Common myeloid progenitor, CD34-positive (primary cell): ENCODE measurements at regions not wholly inside any gene's neighbourhood (a gene's known extent, or its start where the extent isn't known, plus 50 kb on each side); places are given as distances from the start of the nearest gene placed in this dataset.

Source experiments
- CTCF ChIA-PET: fragments of 350-600 bp; sonication (Branson Sonifier 250); formaldehyde crosslinking; loops from one replicate; lab custom pipeline; 2021; ENCODE audit warnings: antibody characterized with exemption; lab: Charles Lee
- POLR2A ChIA-PET: fragments of 350-600 bp; sonication (Branson Sonifier 250); formaldehyde crosslinking; loops from one replicate; lab custom pipeline; 2021; ENCODE audit warnings: antibody characterized with exemption; lab: Charles Lee
- DNase-seq, 3 donors: peaks; one replicate each; pipeline versions ENCODE4 v3.0.0 to v3.0.0-alpha.2; 2013
- H3K27ac ChIP-seq, 2 experiments: 1 replicate in 1 of 2; 2 replicates in 1 of 2; pipeline ENCODE4 v1.7.0; 2013; ENCODE audit warnings: inconsistent platforms in 2 of 2, low read length in 2 of 2, mild to moderate bottlenecking in 2 of 2, low read depth in 1 of 2, moderate library complexity in 1 of 2; ENCODE audit not compliant: severe bottlenecking in 2 of 2, insufficient read depth in 1 of 2, poor library complexity in 1 of 2
- H3K27me3 ChIP-seq, 5 experiments: replicated peaks in 2 of 5; 1 replicate in 3 of 5; 2 replicates in 2 of 5; pipeline versions ENCODE4 v1.6.1 to v1.7.0; 2013; ENCODE audit warnings: low read length in 4 of 5, mild to moderate bottlenecking in 2 of 5, moderate library complexity in 2 of 5, inconsistent platforms in 1 of 5; ENCODE audit not compliant: insufficient read depth in 5 of 5, control insufficient read depth in 4 of 5
- H3K36me3 ChIP-seq, 4 experiments: 1 replicate in 2 of 4; 2 replicates in 2 of 4; pipeline versions ENCODE4 v1.6.1 to v1.7.0; 2013; ENCODE audit warnings: low read length in 3 of 4, control low read depth in 1 of 4, mild to moderate bottlenecking in 1 of 4; ENCODE audit not compliant: control insufficient read depth in 4 of 4, insufficient read depth in 4 of 4
- H3K4me1 ChIP-seq, 4 experiments: 1 replicate in 3 of 4; 2 replicates in 1 of 4; pipeline versions ENCODE4 v1.6.1 to v1.7.1; 2013; ENCODE audit warnings: low read length in 3 of 4, mild to moderate bottlenecking in 3 of 4, control low read depth in 1 of 4, inconsistent platforms in 1 of 4, moderate library complexity in 1 of 4; ENCODE audit not compliant: control insufficient read depth in 4 of 4, insufficient read depth in 4 of 4; ENCODE audit errors: control extremely low read depth in 1 of 4
- H3K4me3 ChIP-seq, 7 experiments: 1 replicate in 4 of 7; 2 replicates in 3 of 7; pipeline versions ENCODE4 v1.5.1 to v1.7.0; 2013; ENCODE audit warnings: mild to moderate bottlenecking in 7 of 7, low read length in 6 of 7, moderate library complexity in 6 of 7, inconsistent platforms in 2 of 7, low read depth in 2 of 7, control low read depth in 1 of 7; ENCODE audit not compliant: insufficient read depth in 4 of 7, control insufficient read depth in 1 of 7; ENCODE audit errors: extremely low read depth in 1 of 7
- H3K9me3 ChIP-seq, 5 experiments: 1 replicate in 4 of 5; 2 replicates in 1 of 5; pipeline versions ENCODE4 v1.6.1 to v1.7.1; 2013; ENCODE audit warnings: low read length in 4 of 5, mild to moderate bottlenecking in 2 of 5, inconsistent platforms in 1 of 5, low read depth in 1 of 5, moderate library complexity in 1 of 5; ENCODE audit not compliant: control insufficient read depth in 4 of 5, insufficient read depth in 2 of 5; ENCODE audit errors: control extremely low read depth in 1 of 5
- WGBS: methylation state at CpG from one replicate; pipeline ENCODE4 v1.1.5; 2013; ENCODE audit not compliant: insufficient coverage; 5-methylcytosine and 5-hydroxymethylcytosine counted together

DNA sequence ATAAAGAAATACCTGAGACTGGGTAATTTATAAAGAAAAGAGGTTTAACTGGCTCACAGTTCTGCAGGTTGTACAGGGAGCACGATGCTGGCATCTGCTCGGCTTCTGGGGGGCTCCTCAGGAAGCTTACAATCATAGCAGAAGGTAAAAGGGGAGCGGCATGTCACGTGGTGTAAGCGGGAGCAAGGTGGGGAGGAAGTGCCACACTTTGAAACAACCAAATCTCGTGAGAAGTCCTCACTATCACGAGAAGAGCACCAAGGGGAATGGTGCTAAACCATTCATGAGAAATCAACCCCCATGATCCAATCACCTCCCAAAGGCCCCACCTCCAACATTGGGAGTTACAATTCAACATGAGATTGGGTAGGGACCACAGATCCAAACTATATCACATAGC, 67.7 kb downstream of the AKR1B1 start:
- Histone ChIP-seq H3K4me1 (no peaks in the 10 kb centered on the region), H3K9me3 (peaks cover 0 to 6% (median 0%) of the 10 kb centered on the region in 5 experiments), H3K36me3 (no peaks in the 10 kb centered on the region), H3K4me3 (no peak overlapping the region), H3K27me3 (peaks cover 0 to 2% (median 0%) of the 10 kb centered on the region in 5 experiments), H3K27ac (no peak overlapping the region)
- ChIA-PET CTCF (no interaction called here), POLR2A (no interaction called here)
- DNase-seq = no peak
- WGBS = 91% methylated on average over 5 of the region's 7 CpGs

GRCh38 chr7:134388336-134389019, 70.4 kb downstream of the AKR1B1 start:
- Histone ChIP-seq H3K27me3 (peaks cover 0 to 2% (median 0%) of the 10 kb centered on the region in 5 experiments), H3K9me3 (peaks cover 0 to 13% (median 2%) of the 10 kb centered on the region in 5 experiments), H3K4me3 (no peak overlapping the region), H3K4me1 (no peaks in the 10 kb centered on the region), H3K27ac (no peak overlapping the region), H3K36me3 (no peaks in the 10 kb centered on the region)
- CTCF ChIA-PET = interaction anchor here (0.9 kb wide), 1 partner anchor 12 kb away, joined by 3 read pairs; no protein-coding TSS in a partner anchor
- POLR2A ChIA-PET = no interaction called here
- DNase-seq = no peak
- WGBS = no CpG with 5 or more reads among the region's 6 CpGs

DNA sequence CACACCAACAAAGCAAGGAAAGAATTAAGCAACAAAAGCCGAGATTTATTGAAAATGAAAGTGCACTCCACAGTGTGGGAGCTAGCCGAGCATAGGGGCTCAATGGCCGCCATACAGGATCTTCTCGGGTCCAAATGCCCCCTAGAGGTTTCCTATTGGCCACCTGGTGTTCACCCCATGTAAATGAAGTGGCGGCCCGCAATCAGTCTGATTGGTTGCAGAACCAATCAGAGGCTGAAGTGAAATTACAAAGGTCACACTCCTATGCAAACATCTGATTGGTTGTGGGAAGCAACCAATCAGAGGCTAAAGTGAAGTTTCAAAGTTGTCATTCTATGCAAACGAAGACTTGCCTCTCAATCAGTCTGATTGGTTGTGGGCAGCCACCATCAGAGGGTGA, 61.8 kb upstream of the SLC35B4 start:
- Histone ChIP-seq H3K4me1 (no peaks in the 10 kb centered on the region), H3K36me3 (no peaks in the 10 kb centered on the region), H3K4me3 (no peak overlapping the region), H3K9me3 (peaks cover 0 to 4% (median 0%) of the 10 kb centered on the region in 5 experiments), H3K27me3 (peaks cover 0 to 6% (median 0%) of the 10 kb centered on the region in 5 experiments), H3K27ac (no peak overlapping the region)
- POLR2A ChIA-PET = no interaction called here
- no peak for DNase-seq
- WGBS = 95% methylated on average over 7 of the region's 7 CpGs
- CTCF ChIA-PET = no interaction called here

GRCh38 chr7:134376693-134377092, 60.0 kb upstream of the SLC35B4 start:
- ChIA-PET CTCF (no interaction called here), POLR2A (no interaction called here)
- DNase-seq = no peak
- peaks cover 0 to 4% (median 0%) of the 10 kb centered on the region in 5 experiments for H3K9me3 ChIP-seq
- peaks cover 0 to 8% (median 0%) of the 10 kb centered on the region in 5 experiments for H3K27me3 ChIP-seq
- H3K4me3 ChIP-seq = no peak overlapping the region
- no peaks in the 10 kb centered on the region for H3K36me3 ChIP-seq
- no peaks in the 10 kb centered on the region for H3K4me1 ChIP-seq
- H3K27ac ChIP-seq = no peak overlapping the region

DNA sequence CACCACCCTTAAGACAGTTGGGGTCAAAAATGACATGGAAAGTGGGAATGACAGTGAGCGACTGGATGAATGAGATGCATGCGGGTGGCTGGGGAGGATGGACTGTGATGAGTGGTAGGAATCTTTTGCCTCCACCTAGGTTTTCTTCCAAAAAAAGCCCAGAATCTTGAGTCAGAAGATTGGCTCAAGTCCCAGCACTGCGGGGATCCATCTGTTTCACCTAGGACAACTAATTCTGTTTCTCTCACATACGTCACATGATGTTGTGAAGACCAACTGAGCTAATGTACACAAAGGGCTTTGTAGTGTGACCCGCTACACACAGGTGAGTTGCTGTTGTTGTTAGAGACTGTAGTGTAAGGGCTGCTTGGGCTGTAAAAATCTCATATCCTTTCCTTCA, 58.5 kb upstream of the SLC35B4 start:
- no peak overlapping the region for H3K4me3 ChIP-seq
- WGBS = 100% methylated on average over 4 of the region's 5 CpGs
- H3K27ac ChIP-seq = no peak overlapping the region
- H3K9me3 ChIP-seq = peaks cover 0 to 4% (median 0%) of the 10 kb centered on the region in 5 experiments
- H3K36me3 ChIP-seq = no peaks in the 10 kb centered on the region
- ChIA-PET CTCF (no interaction called here), POLR2A (no interaction called here)
- peaks cover 0 to 12% (median 0%) of the 10 kb centered on the region in 5 experiments for H3K27me3 ChIP-seq
- no peak for DNase-seq
- H3K4me1 ChIP-seq = no peaks in the 10 kb centered on the region

- Histone ChIP-seq H3K4me1 (no peaks in the 10 kb centered on the region), H3K9me3 (peaks cover 0 to 4% (median 0%) of the 10 kb centered on the region in 5 experiments), H3K36me3 (no peaks in the 10 kb centered on the region), H3K27ac (no peak overlapping the region), H3K4me3 (no peak overlapping the region), H3K27me3 (peaks cover 0 to 12% (median 0%) of the 10 kb centered on the region in 5 experiments)
- POLR2A ChIA-PET = interaction anchor here (0.7 kb wide), 1 partner anchor 118 kb away, joined by 3 read pairs; no protein-coding TSS in a partner anchor
- CTCF ChIA-PET = no interaction called here
- DNase-seq = no peak
- WGBS = 100% methylated on average over 1 of the region's 4 CpGs
Observed at GRCh38 chr7:134374791-134375190, 58.1 kb upstream of the SLC35B4 start.

DNA sequence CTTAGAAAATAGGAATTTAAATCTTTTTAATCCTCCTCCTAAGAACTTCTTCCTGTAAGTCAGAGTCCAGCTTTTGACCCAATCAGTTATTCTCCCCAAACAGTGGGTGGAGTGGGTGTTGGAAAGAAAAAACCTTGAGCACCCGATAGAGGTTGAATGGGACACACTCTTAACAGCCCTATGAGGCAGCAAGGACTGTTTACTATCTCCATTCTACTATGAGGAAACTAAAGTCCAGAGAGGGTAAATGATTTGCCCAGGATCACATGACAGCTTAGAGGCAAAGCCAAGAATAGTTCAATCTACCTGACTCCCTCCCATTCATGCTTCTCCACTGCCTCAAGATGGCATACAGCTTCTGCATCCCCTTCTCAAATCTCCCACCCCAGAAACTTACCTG, 57.6 kb upstream of the SLC35B4 start:
- CTCF ChIA-PET = interaction anchor here (2.4 kb wide), 1 partner anchor 17 kb away, joined by 7 read pairs; no protein-coding TSS in a partner anchor
- DNase-seq = no peak
- H3K9me3 ChIP-seq = peaks cover 0 to 4% (median 0%) of the 10 kb centered on the region in 5 experiments
- WGBS = no CpG with 5 or more reads among the region's 1 CpG
- no peaks in the 10 kb centered on the region for H3K4me1 ChIP-seq
- no peak overlapping the region for H3K27ac ChIP-seq
- no peaks in the 10 kb centered on the region for H3K36me3 ChIP-seq
- H3K27me3 ChIP-seq = peaks cover 0 to 12% (median 0%) of the 10 kb centered on the region in 5 experiments
- no peak overlapping the region for H3K4me3 ChIP-seq
- POLR2A ChIA-PET = interaction anchor here (0.7 kb wide), 1 partner anchor 118 kb away, joined by 3 read pairs; no protein-coding TSS in a partner anchor
